ENCODE measurements at regions not wholly inside any gene's neighbourhood (a gene's known extent, or its start where the extent isn't known, plus 50 kb on each side); places are given as distances from the start of the nearest gene placed in this dataset.

- no peak overlapping the region for H3K27ac Mint-ChIP-seq
- H3K27me3 Mint-ChIP-seq (ENCODE audit: low read depth), result no peaks in the 10 kb centered on the region
- H3K36me3 Mint-ChIP-seq (ENCODE audit: low read depth), result no peaks in the 10 kb centered on the region
- H3K4me3 Mint-ChIP-seq, result no peak overlapping the region
- peaks cover 6% of the 10 kb centered on the region for H3K9me3 Mint-ChIP-seq
- H3K4me1 Mint-ChIP-seq (ENCODE audit: low read depth), result no peaks in the 10 kb centered on the region
Observed at GRCh38 chr2:51151490-51152140, 119.7 kb upstream of the NRXN1 start.

- Mint-ChIP-seq H3K27ac (no peak overlapping the region), H3K4me1 (ENCODE audit: low read depth) (no peaks in the 10 kb centered on the region), H3K27me3 (ENCODE audit: low read depth) (no peaks in the 10 kb centered on the region), H3K36me3 (ENCODE audit: low read depth) (no peaks in the 10 kb centered on the region), H3K9me3 (peaks cover 6% of the 10 kb centered on the region), H3K4me3 (no peak overlapping the region)
Observed at GRCh38 chr2:51149725-51150124, 117.8 kb upstream of the NRXN1 start.

GRCh38 chr2:51145761-51146160 is 113.8 kb upstream of the NRXN1 start:
- Mint-ChIP-seq H3K36me3 (ENCODE audit: low read depth) (no peaks in the 10 kb centered on the region), H3K27me3 (ENCODE audit: low read depth) (no peaks in the 10 kb centered on the region), H3K4me3 (no peak overlapping the region), H3K9me3 (peaks cover 6% of the 10 kb centered on the region), H3K27ac (no peak overlapping the region), H3K4me1 (ENCODE audit: low read depth) (no peaks in the 10 kb centered on the region)

GRCh38 chr2:51120754-51121280 is 88.9 kb upstream of the NRXN1 start:
- H3K4me1 Mint-ChIP-seq (ENCODE audit: low read depth), result no peaks in the 10 kb centered on the region
- H3K9me3 Mint-ChIP-seq, result peaks cover 21% of the 10 kb centered on the region
- H3K4me3 Mint-ChIP-seq, result no peak overlapping the region
- no peak overlapping the region for H3K27ac Mint-ChIP-seq
- H3K36me3 Mint-ChIP-seq (ENCODE audit: low read depth), result no peaks in the 10 kb centered on the region
- H3K27me3 Mint-ChIP-seq (ENCODE audit: low read depth), result no peaks in the 10 kb centered on the region

- Mint-ChIP-seq H3K27me3 (ENCODE audit: low read depth) (no peaks in the 10 kb centered on the region), H3K36me3 (ENCODE audit: low read depth) (no peaks in the 10 kb centered on the region), H3K9me3 (peaks cover 2% of the 10 kb centered on the region), H3K4me1 (ENCODE audit: low read depth) (no peaks in the 10 kb centered on the region), H3K4me3 (no peak overlapping the region), H3K27ac (no peak overlapping the region)
Observed at GRCh38 chr2:51111532-51111931, 79.6 kb upstream of the NRXN1 start.

GRCh38 chr2:51108794-51109193 is 76.9 kb upstream of the NRXN1 start:
- Mint-ChIP-seq H3K36me3 (ENCODE audit: low read depth) (no peaks in the 10 kb centered on the region), H3K4me1 (ENCODE audit: low read depth) (no peaks in the 10 kb centered on the region), H3K27me3 (ENCODE audit: low read depth) (no peaks in the 10 kb centered on the region), H3K27ac (no peak overlapping the region), H3K4me3 (no peak overlapping the region), H3K9me3 (no peaks in the 10 kb centered on the region)

- Mint-ChIP-seq H3K27me3 (ENCODE audit: low read depth) (no peaks in the 10 kb centered on the region), H3K36me3 (ENCODE audit: low read depth) (no peaks in the 10 kb centered on the region), H3K4me1 (ENCODE audit: low read depth) (no peaks in the 10 kb centered on the region), H3K9me3 (peaks cover 4% of the 10 kb centered on the region), H3K27ac (no peak overlapping the region), H3K4me3 (no peak overlapping the region)
Observed at GRCh38 chr2:51107841-51108240, 75.9 kb upstream of the NRXN1 start.

- Mint-ChIP-seq H3K36me3 (ENCODE audit: low read depth) (no peaks in the 10 kb centered on the region), H3K27me3 (ENCODE audit: low read depth) (no peaks in the 10 kb centered on the region), H3K27ac (no peak overlapping the region), H3K4me1 (ENCODE audit: low read depth) (no peaks in the 10 kb centered on the region), H3K4me3 (no peak overlapping the region), H3K9me3 (peaks cover 4% of the 10 kb centered on the region)
Observed at GRCh38 chr2:51105811-51106210, 73.9 kb upstream of the NRXN1 start.

GRCh38 chr2:51103205-51103604 is 71.3 kb upstream of the NRXN1 start:
- H3K27ac Mint-ChIP-seq, result no peak overlapping the region
- peaks cover 4% of the 10 kb centered on the region for H3K9me3 Mint-ChIP-seq
- no peaks in the 10 kb centered on the region for H3K36me3 Mint-ChIP-seq (ENCODE audit: low read depth)
- no peak overlapping the region for H3K4me3 Mint-ChIP-seq
- no peaks in the 10 kb centered on the region for H3K4me1 Mint-ChIP-seq (ENCODE audit: low read depth)
- H3K27me3 Mint-ChIP-seq (ENCODE audit: low read depth), result no peaks in the 10 kb centered on the region

- Mint-ChIP-seq H3K27ac (no peak overlapping the region), H3K4me3 (no peak overlapping the region), H3K36me3 (ENCODE audit: low read depth) (no peaks in the 10 kb centered on the region), H3K4me1 (ENCODE audit: low read depth) (no peaks in the 10 kb centered on the region), H3K27me3 (ENCODE audit: low read depth) (no peaks in the 10 kb centered on the region), H3K9me3 (peaks cover 6% of the 10 kb centered on the region)
Observed at GRCh38 chr2:51093016-51093415, 61.1 kb upstream of the NRXN1 start.

GRCh38 chr2:51085420-51086068 is 53.6 kb upstream of the NRXN1 start:
- Mint-ChIP-seq H3K9me3 (peaks cover 17% of the 10 kb centered on the region), H3K4me1 (ENCODE audit: low read depth) (no peaks in the 10 kb centered on the region)

GRCh38 chr2:51084750-51085149 is 52.8 kb upstream of the NRXN1 start:
- no peaks in the 10 kb centered on the region for H3K36me3 Mint-ChIP-seq (ENCODE audit: low read depth)
- no peak overlapping the region for H3K4me3 Mint-ChIP-seq
- no peak overlapping the region for H3K27ac Mint-ChIP-seq
- no peaks in the 10 kb centered on the region for H3K4me1 Mint-ChIP-seq (ENCODE audit: low read depth)
- no peaks in the 10 kb centered on the region for H3K27me3 Mint-ChIP-seq (ENCODE audit: low read depth)
- H3K9me3 Mint-ChIP-seq, result peaks cover 17% of the 10 kb centered on the region

More at GRCh38 chr2:51085420-51086068, 53.6 kb upstream of the NRXN1 start:
- H3K27me3 Mint-ChIP-seq (ENCODE audit: low read depth), result no peaks in the 10 kb centered on the region
- H3K27ac Mint-ChIP-seq, result no peak overlapping the region
- no peak overlapping the region for H3K4me3 Mint-ChIP-seq
- H3K36me3 Mint-ChIP-seq (ENCODE audit: low read depth), result no peaks in the 10 kb centered on the region

Measured in T-helper 1 cell treated with Interleukin-12 subunit alpha and Interleukin-12 subunit beta and Interleukin-4 antibody, amounts not matched to agents 30 μg/mL and 1 μg/mL, for 36 hours (primary cell).